ENCODE measurements at regions not wholly inside any gene's neighbourhood (a gene's known extent, or its start where the extent isn't known, plus 50 kb on each side); places are given as distances from the start of the nearest gene placed in this dataset.

- intact Hi-C loops (cut with micrococcal nuclease): no loop called here
- no peaks in the 10 kb centered on the region for H3K36me3 Mint-ChIP-seq (ENCODE audit: insufficient read depth, unreplicated experiment)
- ChIA-PET CTCF (no interaction called here), POLR2A (interaction anchor here (1.8 to 1.9 kb wide), 2 partner anchors 8 to 14 kb away, joined by 4 to 7 read pairs; no protein-coding TSS in a partner anchor)
- no peak for DNase-seq (ENCODE audit: unreplicated experiment)
- BruUV-seq (replicated peaks): no TSS peak
- no peak for TF ChIP-seq CTCF (IDR thresholded peaks at IDR 0.05; ENCODE audit: unreplicated experiment)
- no peak overlapping the region for H3K27ac Mint-ChIP-seq (ENCODE audit: low read depth, unreplicated experiment)
- H3K4me3 Mint-ChIP-seq (ENCODE audit: unreplicated experiment): no peak overlapping the region
- H3K27me3 Mint-ChIP-seq (ENCODE audit: insufficient read depth, unreplicated experiment): no peaks in the 10 kb centered on the region
- H3K4me1 Mint-ChIP-seq (ENCODE audit: insufficient read depth, unreplicated experiment): no peaks in the 10 kb centered on the region
- peaks cover 8% of the 10 kb centered on the region for H3K9me3 Mint-ChIP-seq (ENCODE audit: unreplicated experiment)
Measured at GRCh38 chr5:96050273-96050880, 88.7 kb upstream of the ELL2 start.

GRCh38 chr5:96049398-96050272 is 88.0 kb upstream of the ELL2 start:
- intact Hi-C loops (cut with micrococcal nuclease): no loop called here
- H3K9me3 Mint-ChIP-seq (ENCODE audit: unreplicated experiment): peaks cover 8% of the 10 kb centered on the region
- TF ChIP-seq CTCF (IDR thresholded peaks at IDR 0.05; ENCODE audit: unreplicated experiment): no peak
- ChIA-PET CTCF (interaction anchor here (0.5 kb wide), 1 partner anchor 158 kb away, joined by 3 read pairs; no protein-coding TSS in a partner anchor), POLR2A (interaction anchor here (1.8 to 1.9 kb wide), 2 partner anchors 9 to 15 kb away, joined by 4 to 7 read pairs; no protein-coding TSS in a partner anchor)
- H3K4me3 Mint-ChIP-seq (ENCODE audit: unreplicated experiment): no peak overlapping the region
- H3K27ac Mint-ChIP-seq (ENCODE audit: low read depth, unreplicated experiment): no peak overlapping the region
- H3K27me3 Mint-ChIP-seq (ENCODE audit: insufficient read depth, unreplicated experiment): no peaks in the 10 kb centered on the region
- no peak for DNase-seq (ENCODE audit: unreplicated experiment)
- no peaks in the 10 kb centered on the region for H3K36me3 Mint-ChIP-seq (ENCODE audit: insufficient read depth, unreplicated experiment)
- no TSS peak for BruUV-seq (replicated peaks)
- no peaks in the 10 kb centered on the region for H3K4me1 Mint-ChIP-seq (ENCODE audit: insufficient read depth, unreplicated experiment)

GRCh38 chr5:96048763-96049162 is 87.1 kb upstream of the ELL2 start:
- BruUV-seq (replicated peaks): no TSS peak
- no peak for TF ChIP-seq CTCF (IDR thresholded peaks at IDR 0.05; ENCODE audit: unreplicated experiment)
- Mint-ChIP-seq H3K4me1 (ENCODE audit: insufficient read depth, unreplicated experiment) (no peaks in the 10 kb centered on the region), H3K27me3 (ENCODE audit: insufficient read depth, unreplicated experiment) (no peaks in the 10 kb centered on the region), H3K27ac (ENCODE audit: low read depth, unreplicated experiment) (no peak overlapping the region), H3K9me3 (ENCODE audit: unreplicated experiment) (peaks cover 8% of the 10 kb centered on the region), H3K4me3 (ENCODE audit: unreplicated experiment) (no peak overlapping the region), H3K36me3 (ENCODE audit: insufficient read depth, unreplicated experiment) (no peaks in the 10 kb centered on the region)
- intact Hi-C loops (cut with micrococcal nuclease): no loop called here
- CTCF ChIA-PET: interaction anchor here (1.0 kb wide), 1 partner anchor 268 kb away, joined by 4 read pairs; no protein-coding TSS in a partner anchor
- POLR2A ChIA-PET: interaction anchor here (1.8 to 1.9 kb wide), 2 partner anchors 10 to 15 kb away, joined by 4 to 7 read pairs; no protein-coding TSS in a partner anchor
- DNase-seq (ENCODE audit: unreplicated experiment): no peak

- Mint-ChIP-seq H3K27me3 (ENCODE audit: insufficient read depth, unreplicated experiment) (no peaks in the 10 kb centered on the region), H3K36me3 (ENCODE audit: insufficient read depth, unreplicated experiment) (no peaks in the 10 kb centered on the region), H3K27ac (ENCODE audit: low read depth, unreplicated experiment) (no peak overlapping the region), H3K4me3 (ENCODE audit: unreplicated experiment) (no peak overlapping the region), H3K4me1 (ENCODE audit: insufficient read depth, unreplicated experiment) (no peaks in the 10 kb centered on the region), H3K9me3 (ENCODE audit: unreplicated experiment) (no peaks in the 10 kb centered on the region)
- intact Hi-C loops (cut with micrococcal nuclease): no loop called here
- POLR2A ChIA-PET: interaction anchor here (0.7 kb wide), 1 partner anchor 100 kb away, joined by 4 read pairs; no protein-coding TSS in a partner anchor
- no peak for DNase-seq (ENCODE audit: unreplicated experiment)
- no TSS peak for BruUV-seq (replicated peaks)
- CTCF ChIA-PET: no interaction called here
- TF ChIP-seq CTCF (IDR thresholded peaks at IDR 0.05; ENCODE audit: unreplicated experiment): no peak
Measured at GRCh38 chr5:96045888-96046287, 84.2 kb upstream of the ELL2 start.

Data from MCF 10A (cell line).